Esophagus muscularis mucosa (tissue), 4 donors: ENCODE measurements at regions not wholly inside any gene's neighbourhood (a gene's known extent, or its start where the extent isn't known, plus 50 kb on each side); places are given as distances from the start of the nearest gene placed in this dataset.
"Not testable (repeated sequence)": the region's sequence is repeated elsewhere in the genome, so short reads cannot be mapped to it uniquely, and the experiment has no call there.

Source experiments
- DNase-seq: peaks from one replicate; pipeline ENCODE4 v3.0.0-alpha.2; 2017; ENCODE audit errors: extremely low spot score
- H3K27ac ChIP-seq, 4 donors: fragments of 200-600 bp; sonication (generic); replicated peaks in 1 of 4; 1 replicate in 3 of 4; 2 replicates in 1 of 4; pipeline ENCODE4 v1.5.1; 2016 to 2019; ENCODE audit warnings: mild to moderate bottlenecking in 1 of 4
- H3K27me3 ChIP-seq, 4 donors: fragments of 200-600 bp; sonication (generic); one replicate each; pipeline versions ENCODE4 v1.5.1 to v1.6.0; 2016 to 2019
- H3K36me3 ChIP-seq, 4 donors: fragments of 200-600 bp; sonication (generic); one replicate each; pipeline ENCODE4 v1.5.1; 2016 to 2019
- H3K4me1 ChIP-seq, 4 donors: fragments of 200-600 bp; sonication (generic); one replicate each; pipeline ENCODE4 v1.5.1; 2016 to 2019
- H3K4me3 ChIP-seq, 4 donors: fragments of 200-600 bp; sonication (generic); 1 replicate in 2 of 4; 2 replicates in 2 of 4; pipeline ENCODE4 v1.5.1; 2016 to 2019; ENCODE audit warnings: mild to moderate bottlenecking in 4 of 4, moderate library complexity in 1 of 4
- H3K9me3 ChIP-seq, 4 donors: fragments of 200-600 bp; sonication (generic); 1 replicate in 3 of 4; 2 replicates in 1 of 4; pipeline ENCODE4 v1.5.1; 2016 to 2019
- EP300 ChIP-seq: sonication (generic); formaldehyde crosslinking; IDR thresholded peaks from one replicate; pipeline ENCODE4 v1.6.1; 2017; ENCODE audit warnings: antibody characterized with exemption
- POLR2A ChIP-seq: fragments of 450-650 bp; IDR thresholded peaks from one replicate; pipeline ENCODE4 v1.6.1; 2017; ENCODE audit warnings: antibody characterized with exemption, moderate library complexity, mild to moderate bottlenecking, low read depth
- POLR2AphosphoS5 ChIP-seq, 2 donors: sonication (generic); formaldehyde crosslinking; IDR thresholded peaks; one replicate each; pipeline ENCODE4 v1.6.1; 2017; ENCODE audit warnings: antibody characterized with exemption in 2 of 2
- WGBS: methylation state at CpG from one replicate; pipeline ENCODE4 v1.1.5; 2018; 5-methylcytosine and 5-hydroxymethylcytosine counted together
- intact Hi-C: fragments of 100-400 bp; cut with DNase I; formaldehyde crosslinking; loops from one replicate; pipeline ENCODE4 v1.15.1; 2023
- TF ChIP-seq, protein P1 (sequence below), 3 experiments: fragments of 200-600 bp in 2 of 3; fragments of 450-650 bp in 1 of 3; sonication (generic) in 2 of 3; IDR thresholded peaks; one replicate each; pipeline ENCODE4 v1.5.1; 2017 to 2019; ENCODE audit warnings: antibody characterized with exemption in 3 of 3, mild to moderate bottlenecking in 2 of 3, moderate library complexity in 1 of 3

DNA sequence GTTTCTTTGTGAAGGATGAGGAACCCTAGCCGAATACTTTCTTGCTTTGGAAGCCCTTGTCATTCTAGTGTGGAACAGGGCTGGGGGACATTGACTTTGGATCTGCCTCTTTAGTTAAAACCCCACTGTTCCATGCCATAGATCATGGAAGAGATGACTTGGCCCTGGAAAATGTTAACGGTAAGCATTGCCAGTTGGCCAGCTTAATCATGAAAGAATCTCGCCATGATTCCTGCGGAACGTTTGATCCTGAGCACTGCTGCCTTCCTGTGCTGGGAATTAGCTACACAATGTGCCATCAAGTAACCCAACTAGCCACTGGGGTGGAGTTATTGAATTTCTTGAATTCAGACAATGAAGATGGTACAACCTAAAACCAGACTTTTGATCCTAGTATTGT lies 177.6 kb upstream of the FZD8 start:
- Histone ChIP-seq H3K9me3 (no peaks in the 10 kb centered on the region), H3K27ac (no peak overlapping the region), H3K36me3 (no peaks in the 10 kb centered on the region), H3K4me3 (no peak overlapping the region), H3K27me3 (no peaks in the 10 kb centered on the region), H3K4me1 (peaks cover 6 to 18% (median 16%) of the 10 kb centered on the region in 4 donors)
- intact Hi-C loops = no loop called here
- TF ChIP-seq POLR2AphosphoS5 (IDR thresholded peaks at IDR 0.05) = no peak
- TF ChIP-seq POLR2A = no peak
- peak; percentile 19 for DNase-seq
- 84% methylated on average over 5 of the region's 5 CpGs for WGBS

DNA sequence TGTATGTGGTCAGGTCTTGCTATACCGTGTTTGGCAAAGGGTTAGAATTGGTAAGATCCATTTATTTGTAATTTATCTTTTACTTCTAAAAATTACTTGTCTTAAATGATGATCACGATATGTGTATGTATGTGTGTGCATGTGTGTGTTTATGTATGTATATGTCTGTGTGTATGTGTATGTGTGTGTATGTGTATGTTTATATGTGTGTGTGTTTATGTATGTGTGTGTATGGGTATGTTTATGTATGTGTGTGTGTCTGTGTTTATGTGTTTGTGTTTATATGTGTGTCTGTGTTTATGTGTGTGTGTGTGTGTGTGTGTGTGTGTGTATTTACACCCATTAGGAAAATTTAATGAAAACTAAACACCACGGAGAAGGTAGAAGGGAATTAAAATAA lies 176.9 kb upstream of the FZD8 start:
- no peak for DNase-seq
- H3K4me3 ChIP-seq = no peak overlapping the region
- no peaks in the 10 kb centered on the region for H3K27me3 ChIP-seq
- no peak for TF ChIP-seq POLR2A
- TF ChIP-seq POLR2AphosphoS5 (IDR thresholded peaks at IDR 0.05) = no peak
- TF ChIP-seq, protein P1, sequence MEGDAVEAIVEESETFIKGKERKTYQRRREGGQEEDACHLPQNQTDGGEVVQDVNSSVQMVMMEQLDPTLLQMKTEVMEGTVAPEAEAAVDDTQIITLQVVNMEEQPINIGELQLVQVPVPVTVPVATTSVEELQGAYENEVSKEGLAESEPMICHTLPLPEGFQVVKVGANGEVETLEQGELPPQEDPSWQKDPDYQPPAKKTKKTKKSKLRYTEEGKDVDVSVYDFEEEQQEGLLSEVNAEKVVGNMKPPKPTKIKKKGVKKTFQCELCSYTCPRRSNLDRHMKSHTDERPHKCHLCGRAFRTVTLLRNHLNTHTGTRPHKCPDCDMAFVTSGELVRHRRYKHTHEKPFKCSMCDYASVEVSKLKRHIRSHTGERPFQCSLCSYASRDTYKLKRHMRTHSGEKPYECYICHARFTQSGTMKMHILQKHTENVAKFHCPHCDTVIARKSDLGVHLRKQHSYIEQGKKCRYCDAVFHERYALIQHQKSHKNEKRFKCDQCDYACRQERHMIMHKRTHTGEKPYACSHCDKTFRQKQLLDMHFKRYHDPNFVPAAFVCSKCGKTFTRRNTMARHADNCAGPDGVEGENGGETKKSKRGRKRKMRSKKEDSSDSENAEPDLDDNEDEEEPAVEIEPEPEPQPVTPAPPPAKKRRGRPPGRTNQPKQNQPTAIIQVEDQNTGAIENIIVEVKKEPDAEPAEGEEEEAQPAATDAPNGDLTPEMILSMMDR (IDR thresholded peaks at IDR 0.05) = no peak
- no peak for TF ChIP-seq EP300
- 89% methylated on average over 3 of the region's 3 CpGs for WGBS
- no peaks in the 10 kb centered on the region for H3K36me3 ChIP-seq
- peaks cover 6 to 18% (median 16%) of the 10 kb centered on the region in 4 donors for H3K4me1 ChIP-seq
- H3K9me3 ChIP-seq = no peaks in the 10 kb centered on the region
- H3K27ac ChIP-seq = no peak overlapping the region
- intact Hi-C loops = no loop called here

DNA sequence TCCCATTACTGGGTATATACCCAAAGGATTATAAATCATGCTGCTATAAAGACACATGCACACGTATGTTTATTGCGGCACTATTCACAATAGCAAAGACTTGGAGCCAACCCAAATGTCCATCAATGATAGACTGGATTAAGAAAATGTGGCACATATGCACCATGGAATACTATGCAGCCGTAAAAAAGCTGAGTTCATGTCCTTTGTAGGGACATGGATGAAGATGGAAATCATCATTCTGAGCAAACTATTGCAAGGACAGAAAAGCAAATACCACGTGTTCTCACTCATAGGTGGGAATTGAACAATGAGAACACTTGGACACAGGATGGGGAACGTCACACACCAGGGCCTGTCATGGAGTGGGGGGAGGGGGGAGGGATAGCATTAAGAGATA lies 175.0 kb upstream of the FZD8 start:
- DNase-seq, H3K9me3 ChIP-seq, intact Hi-C loops, H3K4me3 ChIP-seq, H3K27ac ChIP-seq, H3K27me3 ChIP-seq, H3K36me3 ChIP-seq: not testable (repeated sequence)
- 93% methylated on average over 3 of the region's 5 CpGs for WGBS
- H3K4me1 ChIP-seq = peaks cover 6 to 12% (median 9%) of the 10 kb centered on the region in 4 donors

DNA sequence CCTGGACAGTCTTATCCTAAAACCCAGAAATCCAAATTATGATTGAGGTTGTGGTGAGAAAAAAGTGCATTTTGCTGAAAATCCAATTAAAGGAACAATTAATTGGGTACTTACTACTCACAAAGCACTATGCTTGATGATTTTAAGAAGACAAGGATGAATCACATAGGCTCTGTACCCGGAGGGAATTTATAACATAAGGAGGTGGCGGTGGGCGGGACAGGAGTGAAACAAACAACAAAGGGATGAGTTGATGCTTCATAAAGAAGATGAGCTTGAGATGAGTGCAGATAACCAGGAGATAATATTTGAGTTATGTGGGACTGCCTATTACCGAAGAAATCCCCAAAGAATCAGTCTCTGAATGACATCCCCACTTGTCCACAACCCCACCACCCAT lies 171.1 kb upstream of the FZD8 start:
- Histone ChIP-seq H3K4me1 (no peaks in the 10 kb centered on the region), H3K4me3 (no peak overlapping the region), H3K36me3 (no peaks in the 10 kb centered on the region), H3K9me3 (no peaks in the 10 kb centered on the region), H3K27me3 (no peaks in the 10 kb centered on the region), H3K27ac (no peak overlapping the region)
- WGBS = 91% methylated on average over 4 of the region's 4 CpGs
- no peak for DNase-seq
- intact Hi-C loops = no loop called here
- TF ChIP-seq, protein P1 (IDR thresholded peaks at IDR 0.05) = no peak
- TF ChIP-seq EP300 (no peak), POLR2A (no peak), POLR2AphosphoS5 (IDR thresholded peaks at IDR 0.05) (no peak)

DNA sequence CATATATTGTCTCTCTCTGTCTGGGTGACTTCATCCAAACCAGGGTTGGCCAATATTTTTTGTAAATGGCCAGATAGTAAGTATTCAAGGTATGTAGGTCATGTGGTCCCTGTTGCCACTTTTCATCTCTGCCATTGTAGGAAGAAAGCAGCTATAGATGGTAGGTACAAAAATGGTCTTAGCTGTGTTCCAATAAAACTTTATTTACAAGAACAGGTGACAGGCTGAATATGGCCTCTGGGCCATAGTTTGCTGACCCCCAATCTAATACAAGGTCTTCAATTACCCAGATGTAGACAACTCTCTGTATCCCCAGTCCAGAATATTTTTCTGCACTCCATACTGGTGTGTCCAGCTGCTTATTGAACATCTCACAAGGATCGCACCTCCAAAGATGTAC lies 166.2 kb upstream of the FZD8 start:
- WGBS = 93% methylated on average over 1 of the region's 1 CpG
- Histone ChIP-seq H3K4me1 (no peaks in the 10 kb centered on the region), H3K4me3 (no peak overlapping the region), H3K36me3 (no peaks in the 10 kb centered on the region), H3K9me3 (no peaks in the 10 kb centered on the region), H3K27me3 (no peaks in the 10 kb centered on the region), H3K27ac (no peak overlapping the region)
- intact Hi-C loops = no loop called here
- no peak for DNase-seq
- TF ChIP-seq POLR2AphosphoS5 (IDR thresholded peaks at IDR 0.05) (no peak), POLR2A (no peak), EP300 (no peak)
- TF ChIP-seq, protein P1 (IDR thresholded peaks at IDR 0.05) = no peak

DNA sequence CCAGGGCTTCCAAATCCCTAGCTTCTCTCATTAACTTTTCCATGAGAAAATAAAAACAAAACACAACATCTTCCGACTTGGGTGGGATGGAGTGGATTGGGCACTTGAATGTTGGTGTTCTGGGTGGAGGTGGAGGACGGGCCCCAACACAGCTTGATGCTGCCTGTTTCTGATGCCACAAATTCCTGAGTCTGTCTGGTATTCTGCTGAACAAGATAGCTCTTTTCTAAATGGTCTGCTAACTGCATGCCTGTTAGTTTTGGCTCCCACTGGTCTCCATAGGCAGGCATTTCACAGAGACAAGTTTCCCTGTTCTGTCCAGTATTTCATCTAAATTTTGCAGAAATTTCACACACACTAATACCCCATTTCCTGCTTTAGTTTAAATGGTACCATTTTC lies 160.9 kb upstream of the FZD8 start:
- TF ChIP-seq, protein P1 (IDR thresholded peaks at IDR 0.05) = no peak
- Histone ChIP-seq H3K4me3 (no peak overlapping the region), H3K36me3 (no peaks in the 10 kb centered on the region), H3K27me3 (no peaks in the 10 kb centered on the region), H3K27ac (no peak overlapping the region), H3K9me3 (peaks cover 0 to 11% (median 3%) of the 10 kb centered on the region in 4 donors), H3K4me1 (no peaks in the 10 kb centered on the region)
- 87% methylated on average over 2 of the region's 2 CpGs for WGBS
- intact Hi-C loops = no loop called here
- no peak for DNase-seq
